Duodenal mucosa (tissue), 2 donors: ENCODE measurements at regions not wholly inside any gene's neighbourhood (a gene's known extent, or its start where the extent isn't known, plus 50 kb on each side); places are given as distances from the start of the nearest gene placed in this dataset.
"Not testable (repeated sequence)": the region's sequence is repeated elsewhere in the genome, so short reads cannot be mapped to it uniquely, and the experiment has no call there.

Source experiments
- H3K27ac ChIP-seq: one replicate; pipeline ENCODE4 v1.7.0; 2013; ENCODE audit warnings: low read depth, low read length
- H3K27me3 ChIP-seq, 2 donors: one replicate each; pipeline ENCODE4 v1.7.0; 2013; ENCODE audit warnings: low read length in 2 of 2, control low read depth in 1 of 2; ENCODE audit not compliant: insufficient read depth in 2 of 2, control insufficient read depth in 1 of 2
- H3K36me3 ChIP-seq, 2 donors: one replicate each; pipeline ENCODE4 v1.7.0; 2013; ENCODE audit warnings: low read length in 2 of 2, control low read depth in 1 of 2; ENCODE audit not compliant: insufficient read depth in 2 of 2, control insufficient read depth in 1 of 2
- H3K4me1 ChIP-seq, 2 donors: one replicate each; pipeline ENCODE4 v1.7.0; 2013; ENCODE audit warnings: low read length in 2 of 2, control low read depth in 1 of 2; ENCODE audit not compliant: insufficient read depth in 2 of 2, control insufficient read depth in 1 of 2
- H3K4me3 ChIP-seq, 2 donors: one replicate each; pipeline ENCODE4 v1.7.0; 2013; ENCODE audit warnings: low read length in 2 of 2, low read depth in 1 of 2
- H3K9ac ChIP-seq, 2 donors: one replicate each; pipeline ENCODE4 v1.7.0; 2013; ENCODE audit warnings: low read length in 2 of 2, low read depth in 1 of 2
- H3K9me3 ChIP-seq, 2 donors: one replicate each; pipeline ENCODE4 v1.7.0; 2013; ENCODE audit warnings: low read length in 2 of 2, control low read depth in 1 of 2; ENCODE audit not compliant: control insufficient read depth in 1 of 2

DNA sequence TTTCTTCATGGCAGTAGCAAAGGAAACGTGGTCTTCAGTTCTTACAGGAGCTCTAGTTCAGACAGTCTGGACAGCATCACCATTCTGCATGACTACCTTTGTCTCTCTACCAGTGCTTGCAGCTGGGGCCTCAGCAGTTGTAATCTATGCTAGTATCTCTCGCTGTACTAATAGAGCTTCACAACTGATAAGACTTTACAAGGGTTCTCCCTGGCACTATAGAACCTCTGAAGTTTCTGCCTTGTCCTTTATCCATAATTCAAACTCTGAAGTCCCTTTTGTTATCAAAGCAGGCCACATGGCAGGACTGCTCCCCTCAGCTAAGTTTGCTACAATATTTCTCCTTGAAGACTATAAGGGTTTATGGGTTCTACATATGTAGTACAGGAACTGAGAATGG, 842.1 kb upstream of the ADGRB3 start:
- Histone ChIP-seq H3K36me3 (no peaks in the 10 kb centered on the region), H3K27me3 (no peaks in the 10 kb centered on the region), H3K4me3 (no peak overlapping the region), H3K9ac (no peak overlapping the region), H3K4me1 (no peaks in the 10 kb centered on the region), H3K27ac (no peak overlapping the region), H3K9me3 (peaks cover 11 to 20% of the 10 kb centered on the region in 2 donors)

DNA sequence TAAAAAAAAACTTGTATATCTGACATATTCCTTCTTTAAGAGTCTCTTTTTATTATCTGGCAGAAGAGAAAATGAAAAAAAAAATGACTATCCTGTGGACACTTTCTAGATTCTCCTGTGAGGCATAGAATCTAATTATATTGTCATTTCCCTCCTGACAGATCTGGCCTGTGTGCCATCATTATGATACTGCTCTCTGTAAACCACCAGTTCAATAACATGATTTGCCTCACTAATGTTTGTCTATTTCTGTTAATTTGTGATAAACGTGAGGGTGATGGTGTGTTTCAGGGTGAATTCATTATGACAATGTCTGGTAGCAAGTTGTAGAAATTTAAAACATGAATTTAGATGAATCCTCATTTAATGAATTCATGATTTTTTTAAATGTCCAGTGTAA, 844.5 kb upstream of the ADGRB3 start:
- H3K27ac ChIP-seq = no peak overlapping the region
- no peaks in the 10 kb centered on the region for H3K4me1 ChIP-seq
- no peak overlapping the region for H3K9ac ChIP-seq
- H3K27me3 ChIP-seq = no peaks in the 10 kb centered on the region
- no peak overlapping the region for H3K4me3 ChIP-seq
- H3K36me3 ChIP-seq = no peaks in the 10 kb centered on the region
- peaks cover 6 to 10% of the 10 kb centered on the region in 2 donors for H3K9me3 ChIP-seq

DNA sequence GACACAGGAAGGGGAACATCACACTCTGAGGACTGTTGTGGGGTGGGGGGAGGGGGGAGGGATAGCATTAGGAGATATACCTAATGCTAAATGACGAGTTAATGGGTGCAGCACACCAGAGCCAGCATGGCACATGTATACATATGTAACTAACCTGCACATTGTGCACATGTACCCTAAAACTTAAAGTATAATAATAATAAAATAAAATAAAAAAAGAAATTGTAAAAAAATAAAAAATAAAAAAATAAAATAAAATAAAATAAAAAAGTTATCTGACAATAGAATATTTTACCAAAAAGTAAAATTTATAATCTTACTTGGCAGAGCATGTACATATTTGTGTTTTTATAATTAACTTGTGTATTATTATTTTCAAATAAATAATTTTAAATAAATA, 848.0 kb upstream of the ADGRB3 start:
- H3K27ac ChIP-seq, H3K4me1 ChIP-seq, H3K36me3 ChIP-seq, H3K4me3 ChIP-seq, H3K9ac ChIP-seq, H3K27me3 ChIP-seq, H3K9me3 ChIP-seq: not testable (repeated sequence)

DNA sequence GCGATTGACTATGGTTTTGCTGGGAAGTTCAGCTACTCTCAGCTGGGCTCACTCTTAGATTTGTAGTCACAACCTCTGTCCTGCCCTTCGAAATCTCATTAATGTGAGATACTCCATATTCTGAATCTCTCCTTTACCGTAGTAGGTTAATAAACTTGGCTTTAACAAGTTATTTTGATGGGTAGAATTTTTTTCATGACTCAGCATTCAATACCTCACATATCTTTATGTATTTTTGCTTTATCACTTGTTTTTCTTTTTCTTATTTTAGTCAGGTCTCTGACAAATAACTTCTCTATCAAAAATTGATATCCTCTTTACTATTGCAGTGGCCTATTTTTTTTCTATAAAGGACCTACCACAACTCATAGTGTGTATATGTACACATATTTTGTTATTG, 855.2 kb upstream of the ADGRB3 start:
- Histone ChIP-seq H3K9ac (no peak overlapping the region), H3K27ac (no peak overlapping the region), H3K27me3 (no peaks in the 10 kb centered on the region), H3K36me3 (no peaks in the 10 kb centered on the region), H3K4me1 (no peaks in the 10 kb centered on the region), H3K4me3 (no peak overlapping the region), H3K9me3 (peaks cover 0 to 7% of the 10 kb centered on the region in 2 donors)

DNA sequence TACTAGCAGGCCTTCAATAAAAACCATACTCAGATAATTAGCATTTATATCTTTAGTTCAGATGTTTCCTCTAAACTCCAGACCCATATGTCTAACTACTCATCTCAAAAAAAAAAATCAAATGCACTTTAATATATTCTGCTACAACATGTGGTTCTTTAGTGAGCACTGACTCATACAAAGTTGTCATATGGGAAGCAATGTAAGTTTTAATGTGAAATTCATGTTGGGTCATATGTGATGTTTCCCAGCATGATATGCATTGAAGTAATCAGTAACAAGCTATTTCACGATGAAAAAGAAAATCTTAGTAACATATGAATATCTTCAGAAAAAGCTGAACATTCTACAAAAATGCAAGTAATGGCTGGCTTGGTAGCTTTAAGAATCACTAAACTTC, 859.7 kb upstream of the ADGRB3 start:
- Histone ChIP-seq H3K9me3 (peaks cover 0 to 7% of the 10 kb centered on the region in 2 donors), H3K27me3 (no peaks in the 10 kb centered on the region), H3K4me1 (no peaks in the 10 kb centered on the region), H3K9ac (no peak overlapping the region), H3K27ac (no peak overlapping the region), H3K36me3 (no peaks in the 10 kb centered on the region), H3K4me3 (no peak overlapping the region)

DNA sequence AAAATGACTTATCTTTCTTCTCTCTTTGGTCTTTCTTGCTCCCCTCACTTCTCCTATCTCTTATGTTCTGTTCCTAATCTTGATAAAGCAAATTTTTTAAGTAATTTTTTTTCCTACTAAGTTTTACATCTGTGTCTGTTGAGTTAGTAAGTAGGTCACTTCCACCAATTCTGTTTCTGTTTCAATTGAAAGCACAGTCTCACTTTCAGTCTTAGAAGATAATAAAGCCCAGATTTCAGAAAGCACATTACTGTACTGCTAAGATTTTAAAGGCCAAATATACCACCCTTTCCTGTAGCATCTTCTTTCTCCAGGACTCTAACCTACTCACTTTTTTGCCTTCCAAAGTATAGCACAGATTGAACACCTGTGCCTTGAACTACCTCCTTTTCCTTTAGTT, 866.1 kb upstream of the ADGRB3 start:
- no peaks in the 10 kb centered on the region for H3K36me3 ChIP-seq
- H3K4me3 ChIP-seq = no peak overlapping the region
- no peak overlapping the region for H3K27ac ChIP-seq
- H3K4me1 ChIP-seq = no peaks in the 10 kb centered on the region
- H3K9me3 ChIP-seq = no peaks in the 10 kb centered on the region
- no peak overlapping the region for H3K9ac ChIP-seq
- H3K27me3 ChIP-seq = no peaks in the 10 kb centered on the region

DNA sequence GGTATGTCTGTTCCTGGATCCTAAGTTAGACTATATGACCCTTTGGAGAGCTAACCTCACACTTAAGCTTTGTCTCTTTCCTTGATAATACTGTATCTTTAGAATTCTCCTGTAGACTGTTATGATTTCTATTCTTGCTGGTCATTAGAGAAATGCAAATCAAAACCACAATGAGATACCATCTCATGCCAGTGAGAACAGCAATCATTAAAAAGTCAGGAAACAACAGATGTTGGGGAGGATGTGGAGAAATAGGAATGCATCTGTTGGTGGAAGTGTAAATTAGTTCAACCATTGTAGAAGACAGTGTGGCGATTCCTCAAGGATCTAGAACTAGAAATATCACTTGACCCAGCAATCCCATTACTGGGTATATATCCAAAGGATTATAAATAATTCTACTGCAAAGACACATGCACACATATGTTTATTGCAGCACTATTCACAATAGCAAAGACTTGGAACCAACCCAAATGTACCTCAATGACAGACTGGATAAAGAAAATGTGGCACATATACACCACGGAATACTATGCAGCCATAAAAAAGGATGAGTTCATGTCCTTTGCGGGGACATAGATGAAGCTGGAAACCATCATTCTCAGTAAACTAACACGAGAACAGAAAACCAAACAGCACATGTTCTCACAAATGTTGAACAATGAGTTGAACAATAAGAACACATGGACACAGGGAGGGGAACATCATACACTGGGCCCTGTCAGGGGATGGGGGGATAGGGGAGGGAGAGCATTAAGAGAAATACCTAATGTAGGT, 867.8 kb upstream of the ADGRB3 start:
- H3K4me3 ChIP-seq, H3K9me3 ChIP-seq, H3K9ac ChIP-seq, H3K27ac ChIP-seq, H3K4me1 ChIP-seq, H3K36me3 ChIP-seq, H3K27me3 ChIP-seq: not testable (repeated sequence)

DNA sequence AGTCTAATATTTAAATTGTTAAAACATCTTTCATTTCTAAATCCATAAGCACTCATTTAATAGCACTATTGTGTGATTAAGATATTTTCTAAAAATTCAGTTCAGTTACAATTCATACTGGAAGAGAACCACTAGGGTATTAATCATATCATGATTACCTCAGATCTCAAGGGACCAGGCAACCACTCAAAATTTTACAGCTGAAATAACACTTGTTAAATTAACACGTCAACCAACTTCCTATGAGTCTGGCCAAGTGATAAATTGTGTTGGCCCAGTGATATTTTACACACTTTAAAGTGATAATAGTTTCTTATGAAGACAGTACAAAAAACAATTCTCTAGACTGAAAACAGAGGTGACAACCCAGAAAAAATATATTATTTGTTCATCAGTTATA, 869.0 kb upstream of the ADGRB3 start:
- Histone ChIP-seq H3K27ac (no peak overlapping the region), H3K9me3 (peaks cover 0 to 1% of the 10 kb centered on the region in 2 donors), H3K4me3 (no peak overlapping the region), H3K9ac (no peak overlapping the region), H3K4me1 (no peaks in the 10 kb centered on the region), H3K27me3 (no peaks in the 10 kb centered on the region), H3K36me3 (no peaks in the 10 kb centered on the region)

DNA sequence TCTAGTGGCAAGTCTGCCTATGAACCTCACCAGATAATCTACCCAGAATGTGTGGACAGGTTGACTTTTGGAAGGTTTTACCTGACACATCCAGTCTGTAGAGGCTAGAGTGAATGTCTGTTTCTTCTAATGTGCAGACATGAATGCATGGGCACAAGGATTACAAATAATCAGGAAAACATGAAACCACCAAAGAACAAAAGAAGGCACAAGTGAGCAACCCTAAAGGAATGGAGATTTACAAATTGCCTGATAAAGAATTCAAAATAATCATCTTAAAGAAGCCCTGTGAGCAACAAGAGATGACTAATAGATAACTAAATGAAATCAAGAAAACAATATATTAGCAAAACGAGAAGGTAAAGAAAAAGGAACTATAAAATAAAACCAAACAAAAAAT, 876.1 kb upstream of the ADGRB3 start:
- Histone ChIP-seq H3K27ac (no peak overlapping the region), H3K9ac (no peak overlapping the region), H3K4me1 (no peaks in the 10 kb centered on the region), H3K9me3 (peaks cover 21 to 22% of the 10 kb centered on the region in 2 donors), H3K36me3 (no peaks in the 10 kb centered on the region), H3K27me3 (no peaks in the 10 kb centered on the region), H3K4me3 (no peak overlapping the region)

DNA sequence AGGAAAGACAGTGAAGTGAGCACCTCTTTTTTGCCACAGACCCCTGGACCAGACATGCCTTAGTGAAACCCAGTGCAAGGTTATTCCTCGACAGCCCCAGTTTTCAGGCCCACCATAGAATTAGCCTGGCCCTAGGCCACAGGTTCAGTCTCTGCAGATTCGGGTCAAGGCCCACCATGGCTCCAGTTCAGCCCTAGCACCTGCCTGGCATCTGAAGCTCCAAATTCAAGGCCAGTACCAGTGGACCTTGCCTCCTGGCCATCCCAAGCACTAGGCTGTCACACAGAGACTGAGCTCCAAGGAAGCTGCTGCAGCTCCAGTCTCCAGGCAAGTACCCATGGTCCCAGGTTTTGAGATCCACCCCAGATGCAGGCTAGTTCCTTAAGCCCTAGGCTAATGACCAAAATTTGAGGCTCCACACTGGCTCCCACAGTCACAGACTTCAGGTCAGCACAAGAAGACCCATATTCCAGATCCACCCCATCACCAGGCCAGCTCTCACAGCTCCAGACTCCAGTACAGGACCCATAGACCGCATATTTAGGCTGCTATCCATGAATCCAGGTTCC, 877.5 kb upstream of the ADGRB3 start:
- no peak overlapping the region for H3K4me3 ChIP-seq

More for the DNA sequence above, 877.5 kb upstream of the ADGRB3 start:
- Histone ChIP-seq H3K9ac (no peak overlapping the region), H3K36me3 (no peaks in the 10 kb centered on the region), H3K27ac (no peak overlapping the region), H3K9me3 (peaks cover 21 to 22% of the 10 kb centered on the region in 2 donors), H3K27me3 (no peaks in the 10 kb centered on the region), H3K4me1 (no peaks in the 10 kb centered on the region)
